ENCODE measurements at regions not wholly inside any gene's neighbourhood (a gene's known extent, or its start where the extent isn't known, plus 50 kb on each side); places are given as distances from the start of the nearest gene placed in this dataset.

- TF ChIP-seq CTCF (IDR thresholded peaks at IDR 0.05; ENCODE audit: low read depth, low read length, missing input control) (no peak), JUND (IDR thresholded peaks at IDR 0.05) (no peak), YY1 (IDR thresholded peaks at IDR 0.05) (no peak), REST (IDR thresholded peaks at IDR 0.05) (no peak), SP1 (IDR thresholded peaks at IDR 0.05) (no peak), EGR1 (IDR thresholded peaks at IDR 0.05; ENCODE audit: low read depth in 2 of 2) (no peak)
These were observed 402.1 kb upstream of the ERCC4 start for GRCh38 chr16:13517841-13518240.

All from liver (tissue), 3 donors.